ENCODE measurements at regions not wholly inside any gene's neighbourhood (a gene's known extent, or its start where the extent isn't known, plus 50 kb on each side); places are given as distances from the start of the nearest gene placed in this dataset.

GRCh38 chr16:82240111-82240510, 70.1 kb upstream of the MPHOSPH6 start:
- no peak for DNase-seq (ENCODE audit: low read depth in 1 of 2, low spot score in 1 of 2)
- H3K27me3 ChIP-seq (ENCODE audit: insufficient read depth, poor library complexity, severe bottlenecking) = no peaks in the 10 kb centered on the region
- H3K4me3 ChIP-seq (replicated peaks; ENCODE audit: insufficient read depth, low read length) = no peak overlapping the region
- TF ChIP-seq REST (IDR thresholded peaks at IDR 0.05; ENCODE audit: insufficient replicate concordance, low read depth) (no peak), SPI1 (IDR thresholded peaks at IDR 0.05; ENCODE audit: borderline replicate concordance, low read depth) (no peak), GABPA (IDR thresholded peaks at IDR 0.05; ENCODE audit: low read depth) (no peak), POLR2AphosphoS5 (IDR thresholded peaks at IDR 0.05; ENCODE audit: low read depth) (no peak)
- TF ChIP-seq, protein P1, sequence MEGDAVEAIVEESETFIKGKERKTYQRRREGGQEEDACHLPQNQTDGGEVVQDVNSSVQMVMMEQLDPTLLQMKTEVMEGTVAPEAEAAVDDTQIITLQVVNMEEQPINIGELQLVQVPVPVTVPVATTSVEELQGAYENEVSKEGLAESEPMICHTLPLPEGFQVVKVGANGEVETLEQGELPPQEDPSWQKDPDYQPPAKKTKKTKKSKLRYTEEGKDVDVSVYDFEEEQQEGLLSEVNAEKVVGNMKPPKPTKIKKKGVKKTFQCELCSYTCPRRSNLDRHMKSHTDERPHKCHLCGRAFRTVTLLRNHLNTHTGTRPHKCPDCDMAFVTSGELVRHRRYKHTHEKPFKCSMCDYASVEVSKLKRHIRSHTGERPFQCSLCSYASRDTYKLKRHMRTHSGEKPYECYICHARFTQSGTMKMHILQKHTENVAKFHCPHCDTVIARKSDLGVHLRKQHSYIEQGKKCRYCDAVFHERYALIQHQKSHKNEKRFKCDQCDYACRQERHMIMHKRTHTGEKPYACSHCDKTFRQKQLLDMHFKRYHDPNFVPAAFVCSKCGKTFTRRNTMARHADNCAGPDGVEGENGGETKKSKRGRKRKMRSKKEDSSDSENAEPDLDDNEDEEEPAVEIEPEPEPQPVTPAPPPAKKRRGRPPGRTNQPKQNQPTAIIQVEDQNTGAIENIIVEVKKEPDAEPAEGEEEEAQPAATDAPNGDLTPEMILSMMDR (IDR thresholded peaks at IDR 0.05; ENCODE audit: insufficient read depth, low read length) = no peak
- H3K27ac ChIP-seq (replicated peaks) = no peak overlapping the region

GRCh38 chr16:82236875-82237274, 66.9 kb upstream of the MPHOSPH6 start:
- Histone ChIP-seq H3K27me3 (ENCODE audit: insufficient read depth, poor library complexity, severe bottlenecking) (no peaks in the 10 kb centered on the region), H3K4me3 (replicated peaks; ENCODE audit: insufficient read depth, low read length) (no peak overlapping the region), H3K27ac (replicated peaks) (no peak overlapping the region)
- TF ChIP-seq GABPA (IDR thresholded peaks at IDR 0.05; ENCODE audit: low read depth) (no peak), SPI1 (IDR thresholded peaks at IDR 0.05; ENCODE audit: borderline replicate concordance, low read depth) (no peak), POLR2AphosphoS5 (IDR thresholded peaks at IDR 0.05; ENCODE audit: low read depth) (no peak), REST (IDR thresholded peaks at IDR 0.05; ENCODE audit: insufficient replicate concordance, low read depth) (no peak)
- TF ChIP-seq, protein P1 (IDR thresholded peaks at IDR 0.05; ENCODE audit: insufficient read depth, low read length) = no peak
- DNase-seq (ENCODE audit: low read depth in 1 of 2, low spot score in 1 of 2) = no peak

DNA sequence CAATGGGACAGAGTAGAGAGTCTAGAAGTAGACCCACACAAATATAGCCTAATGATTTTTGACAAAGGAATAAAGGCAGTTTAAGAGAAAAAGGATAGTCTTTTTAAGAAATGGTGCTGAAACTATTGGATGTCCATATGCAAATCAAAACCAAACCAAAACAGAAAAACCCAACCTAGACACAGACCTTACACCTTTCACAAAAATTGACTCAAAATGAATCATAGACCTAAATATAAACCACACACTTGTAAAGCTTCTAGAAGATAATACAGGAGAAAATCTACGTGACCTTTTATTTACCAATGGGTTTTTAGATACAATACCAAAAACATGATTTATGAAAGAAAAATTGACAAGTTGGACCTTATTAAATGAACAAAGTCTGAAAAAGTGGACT, 66.4 kb upstream of the MPHOSPH6 start:
- Histone ChIP-seq H3K27ac (replicated peaks) (no peak overlapping the region), H3K4me3 (replicated peaks; ENCODE audit: insufficient read depth, low read length) (no peak overlapping the region), H3K27me3 (ENCODE audit: insufficient read depth, poor library complexity, severe bottlenecking) (no peaks in the 10 kb centered on the region)
- TF ChIP-seq GABPA (IDR thresholded peaks at IDR 0.05; ENCODE audit: low read depth) = no peak
- TF ChIP-seq POLR2AphosphoS5 (IDR thresholded peaks at IDR 0.05; ENCODE audit: low read depth) = no peak
- TF ChIP-seq, protein P1 (IDR thresholded peaks at IDR 0.05; ENCODE audit: insufficient read depth, low read length) = no peak
- TF ChIP-seq SPI1 (IDR thresholded peaks at IDR 0.05; ENCODE audit: borderline replicate concordance, low read depth) = no peak
- TF ChIP-seq REST (IDR thresholded peaks at IDR 0.05; ENCODE audit: insufficient replicate concordance, low read depth) = no peak
- no peak for DNase-seq (ENCODE audit: low read depth in 1 of 2, low spot score in 1 of 2)
